GM12878 (cell line): ENCODE measurements at regions not wholly inside any gene's neighbourhood (a gene's known extent, or its start where the extent isn't known, plus 50 kb on each side); places are given as distances from the start of the nearest gene placed in this dataset.

Experiments used
- ATAC-seq: fragments of 200-7000 bp; cut with Tn5 transposase; 3 replicates; pipeline ENCODE4 v1.9.1; 2020; ENCODE audit warnings: mild to moderate bottlenecking, moderate library complexity
- BruUV-seq: library from RNA; stranded (reverse); fragments of 400-500 nt; replicated peaks from 2 replicates; lab custom pipeline; 2021; lab: Mats Ljungman, UMichigan
- CTCF ChIA-PET: fragments of 300-600 bp; sonication (Branson Sonifier 250); formaldehyde crosslinking; extraction: SDS; loops from one replicate; lab custom pipeline; 2021; ENCODE audit warnings: inconsistent platforms; lab: Yijun Ruan, JAX
- POLR2A ChIA-PET: fragments of 350-600 bp; formaldehyde crosslinking; extraction: SDS; loops from one replicate; lab custom pipeline; 2021; ENCODE audit warnings: inconsistent platforms; lab: Charles Lee
- RAD21 ChIA-PET: fragments of 300-600 bp; sonication (Branson Sonifier 250); formaldehyde crosslinking; loops from one replicate; lab custom pipeline; 2023; ENCODE audit warnings: antibody characterized with exemption; ENCODE audit not compliant: unreplicated experiment; lab: Charles Lee
- SMC1A ChIA-PET: fragments of 300-600 bp; sonication (Branson Sonifier 250); formaldehyde crosslinking; loops from one replicate; lab custom pipeline; 2023; ENCODE audit not compliant: unreplicated experiment, uncharacterized antibody; lab: Charles Lee
- DNase-seq: peaks from one replicate; pipeline ENCODE4 v3.0.0-alpha.2; 2011; ENCODE audit warnings: low read depth, low spot score
- FAIRE-seq: peaks from 3 replicates; lab custom pipeline; 2011; peaks lifted over from hg19 to GRCh38; lab: Jason Lieb, UNC
- H2AFZ ChIP-seq: 2 replicates; pipeline ENCODE4 v1.6.0; 2011; ENCODE audit warnings: low read depth, low read length, control low read depth; ENCODE audit not compliant: control insufficient read depth
- H3K27ac ChIP-seq: 2 replicates; pipeline ENCODE4 v1.5.1; 2011; ENCODE audit warnings: control low read depth; ENCODE audit not compliant: control insufficient read depth, insufficient read depth
- H3K27me3 ChIP-seq, 2 experiments: replicated peaks in 1 of 2; 2 replicates each; pipeline versions ENCODE4 v1.6.0 to v1.6.1; 2011; ENCODE audit warnings: low read length in 1 of 2; ENCODE audit not compliant: control insufficient read depth in 2 of 2, insufficient read depth in 2 of 2
- H3K36me3 ChIP-seq, 2 experiments: 2 replicates each; pipeline ENCODE4 v1.5.1; 2011; ENCODE audit warnings: low read length in 1 of 2; ENCODE audit not compliant: control insufficient read depth in 2 of 2, insufficient read depth in 2 of 2
- H3K4me1 ChIP-seq: 2 replicates; pipeline ENCODE4 v1.6.1; 2011; ENCODE audit warnings: mild to moderate bottlenecking, low read length, moderate library complexity, mixed read lengths; ENCODE audit not compliant: control insufficient read depth, insufficient read depth
- H3K4me2 ChIP-seq: 2 replicates; pipeline ENCODE4 v1.6.0; 2011; ENCODE audit warnings: control low read depth; ENCODE audit not compliant: control insufficient read depth, insufficient read depth
- H3K4me3 ChIP-seq: fragments of 200-600 bp; sonication (generic); 2 replicates; pipeline ENCODE4 v1.5.1; 2016
- H3K79me2 ChIP-seq: 2 replicates; pipeline ENCODE4 v1.6.0; 2011; ENCODE audit warnings: low read length; ENCODE audit not compliant: control insufficient read depth, insufficient read depth
- H3K9ac ChIP-seq: 2 replicates; pipeline ENCODE4 v1.8.0; 2011; ENCODE audit warnings: low read length, control low read depth, mixed read lengths; ENCODE audit not compliant: control insufficient read depth, insufficient read depth
- H3K9me3 ChIP-seq: replicated peaks from 3 replicates; pipeline ENCODE4 v1.5.1; 2011; ENCODE audit warnings: mild to moderate bottlenecking, low read length; ENCODE audit not compliant: control insufficient read depth, insufficient read depth
- H4K20me1 ChIP-seq: 2 replicates; pipeline ENCODE4 v1.6.0; 2011; ENCODE audit not compliant: control insufficient read depth, insufficient read depth
- POLR2A ChIP-seq: IDR thresholded peaks from 2 replicates; pipeline ENCODE4 v1.6.1; 2011; ENCODE audit warnings: low read depth, mild to moderate bottlenecking, low read length
- RAD21 ChIP-seq: IDR thresholded peaks from 2 replicates; pipeline ENCODE4 v1.6.1; 2011; ENCODE audit warnings: mild to moderate bottlenecking, low read depth, low read length, moderate library complexity; ENCODE audit not compliant: insufficient read depth
- RUNX3 ChIP-seq: IDR thresholded peaks from 2 replicates; pipeline ENCODE4 v1.6.1; 2012; ENCODE audit warnings: low read length, inconsistent platforms
- SMC3 ChIP-seq: IDR thresholded peaks from 2 replicates; pipeline ENCODE4 v1.6.1; 2011; ENCODE audit warnings: low read length, improper control_type of control experiment, borderline replicate concordance
- WGBS: methylation state at CpG from one replicate; pipeline ENCODE4 v1.1.6; 2016; ENCODE audit warnings: low lambda C conversion rate; ENCODE audit not compliant: insufficient replicate concordance, insufficient coverage; ENCODE audit errors: missing lambda C conversion rate; 5-methylcytosine and 5-hydroxymethylcytosine counted together
- in situ Hi-C: fragments of 300-500 bp; cut with MboI; formaldehyde crosslinking; loops from 9 replicates; pipeline ENCODE4 v1.14.3; 2018; ENCODE audit warnings: mixed read lengths
- intact Hi-C: fragments of 100-400 bp; cut with micrococcal nuclease; formaldehyde crosslinking; loops from one replicate; pipeline ENCODE4 v1.14.2; 2022; ENCODE audit not compliant: unreplicated experiment
- TF ChIP-seq, protein P1 (sequence below): IDR thresholded peaks from 2 replicates; pipeline ENCODE4 v1.6.1; 2011; ENCODE audit warnings: mild to moderate bottlenecking, low read depth, low read length, moderate library complexity; ENCODE audit not compliant: insufficient replicate concordance
- TF ChIP-seq, protein P2 (sequence below): fragments of 450-650 bp; IDR thresholded peaks from 2 replicates; pipeline ENCODE4 v1.6.1; 2017; ENCODE audit warnings: antibody characterized with exemption, mild to moderate bottlenecking, moderate library complexity
- TF ChIP-seq, protein P3 (sequence below), 3 experiments: IDR thresholded peaks in 2 of 3; conservative IDR thresholded peaks in 1 of 3; 2 replicates each; pipeline ENCODE4 v1.5.1; 2011; ENCODE audit warnings: low read depth in 3 of 3, low read length in 3 of 3, mild to moderate bottlenecking in 3 of 3, control low read depth in 2 of 3, moderate library complexity in 2 of 3, inconsistent platforms in 1 of 3, mixed read lengths in 1 of 3; ENCODE audit not compliant: control insufficient read depth in 2 of 3, insufficient read depth in 1 of 3; ENCODE audit errors: extremely low read depth in 1 of 3

GRCh38 chr15:39171944-39172368 is 408.9 kb upstream of the THBS1 start:
- in situ Hi-C loops, result no loop called here
- CTCF ChIA-PET, result interaction anchor here (0.6 to 1.7 kb wide), 4 partner anchors 21 to 585 kb away, joined by 3 to 10 read pairs (median 5); no protein-coding TSS in a partner anchor
- RAD21 ChIA-PET, result interaction anchor here (0.7 to 1.7 kb wide), 4 partner anchors 20 to 411 kb away, joined by 3 to 13 read pairs (median 4); partner anchors contain the start of gene THBS1
- FAIRE-seq (no peak), DNase-seq (peak; percentile 19), ATAC-seq (peak; percentile 70)
- Histone ChIP-seq H2AFZ (no peak overlapping the region), H3K27me3 (no peaks in the 10 kb centered on the region), H3K4me1 (peaks cover 10% of the 10 kb centered on the region), H3K4me2 (no peak overlapping the region), H3K9me3 (no peaks in the 10 kb centered on the region), H3K36me3 (no peaks in the 10 kb centered on the region), H3K79me2 (no peaks in the 10 kb centered on the region), H3K9ac (no peak overlapping the region), H3K27ac (no peak overlapping the region), H4K20me1 (no peaks in the 10 kb centered on the region), H3K4me3 (no peak overlapping the region)
- SMC1A ChIA-PET, result interaction anchor here (0.6 to 1.7 kb wide), 5 partner anchors 72 to 586 kb away, joined by 3 to 8 read pairs (median 3); partner anchors contain the start of gene THBS1
- POLR2A ChIA-PET, result no interaction called here
- WGBS, result 100% methylated on average over 3 of the region's 3 CpGs
- no TSS peak for BruUV-seq
- peak; percentile 51; the same call in 1 of the 2 replicates for TF ChIP-seq SMC3
- TF ChIP-seq, protein P1, sequence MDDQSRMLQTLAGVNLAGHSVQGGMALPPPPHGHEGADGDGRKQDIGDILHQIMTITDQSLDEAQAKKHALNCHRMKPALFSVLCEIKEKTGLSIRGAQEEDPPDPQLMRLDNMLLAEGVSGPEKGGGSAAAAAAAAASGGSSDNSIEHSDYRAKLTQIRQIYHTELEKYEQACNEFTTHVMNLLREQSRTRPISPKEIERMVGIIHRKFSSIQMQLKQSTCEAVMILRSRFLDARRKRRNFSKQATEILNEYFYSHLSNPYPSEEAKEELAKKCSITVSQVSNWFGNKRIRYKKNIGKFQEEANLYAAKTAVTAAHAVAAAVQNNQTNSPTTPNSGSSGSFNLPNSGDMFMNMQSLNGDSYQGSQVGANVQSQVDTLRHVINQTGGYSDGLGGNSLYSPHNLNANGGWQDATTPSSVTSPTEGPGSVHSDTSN, result no peak
- TF ChIP-seq, protein P2, sequence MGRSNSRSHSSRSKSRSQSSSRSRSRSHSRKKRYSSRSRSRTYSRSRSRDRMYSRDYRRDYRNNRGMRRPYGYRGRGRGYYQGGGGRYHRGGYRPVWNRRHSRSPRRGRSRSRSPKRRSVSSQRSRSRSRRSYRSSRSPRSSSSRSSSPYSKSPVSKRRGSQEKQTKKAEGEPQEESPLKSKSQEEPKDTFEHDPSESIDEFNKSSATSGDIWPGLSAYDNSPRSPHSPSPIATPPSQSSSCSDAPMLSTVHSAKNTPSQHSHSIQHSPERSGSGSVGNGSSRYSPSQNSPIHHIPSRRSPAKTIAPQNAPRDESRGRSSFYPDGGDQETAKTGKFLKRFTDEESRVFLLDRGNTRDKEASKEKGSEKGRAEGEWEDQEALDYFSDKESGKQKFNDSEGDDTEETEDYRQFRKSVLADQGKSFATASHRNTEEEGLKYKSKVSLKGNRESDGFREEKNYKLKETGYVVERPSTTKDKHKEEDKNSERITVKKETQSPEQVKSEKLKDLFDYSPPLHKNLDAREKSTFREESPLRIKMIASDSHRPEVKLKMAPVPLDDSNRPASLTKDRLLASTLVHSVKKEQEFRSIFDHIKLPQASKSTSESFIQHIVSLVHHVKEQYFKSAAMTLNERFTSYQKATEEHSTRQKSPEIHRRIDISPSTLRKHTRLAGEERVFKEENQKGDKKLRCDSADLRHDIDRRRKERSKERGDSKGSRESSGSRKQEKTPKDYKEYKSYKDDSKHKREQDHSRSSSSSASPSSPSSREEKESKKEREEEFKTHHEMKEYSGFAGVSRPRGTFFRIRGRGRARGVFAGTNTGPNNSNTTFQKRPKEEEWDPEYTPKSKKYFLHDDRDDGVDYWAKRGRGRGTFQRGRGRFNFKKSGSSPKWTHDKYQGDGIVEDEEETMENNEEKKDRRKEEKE, result no peak
- peak; percentile 16; the same call in 1 of the 2 replicates for TF ChIP-seq RUNX3
- peak; percentile 60 for TF ChIP-seq RAD21
- TF ChIP-seq POLR2A, result no peak
- TF ChIP-seq, protein P3, sequence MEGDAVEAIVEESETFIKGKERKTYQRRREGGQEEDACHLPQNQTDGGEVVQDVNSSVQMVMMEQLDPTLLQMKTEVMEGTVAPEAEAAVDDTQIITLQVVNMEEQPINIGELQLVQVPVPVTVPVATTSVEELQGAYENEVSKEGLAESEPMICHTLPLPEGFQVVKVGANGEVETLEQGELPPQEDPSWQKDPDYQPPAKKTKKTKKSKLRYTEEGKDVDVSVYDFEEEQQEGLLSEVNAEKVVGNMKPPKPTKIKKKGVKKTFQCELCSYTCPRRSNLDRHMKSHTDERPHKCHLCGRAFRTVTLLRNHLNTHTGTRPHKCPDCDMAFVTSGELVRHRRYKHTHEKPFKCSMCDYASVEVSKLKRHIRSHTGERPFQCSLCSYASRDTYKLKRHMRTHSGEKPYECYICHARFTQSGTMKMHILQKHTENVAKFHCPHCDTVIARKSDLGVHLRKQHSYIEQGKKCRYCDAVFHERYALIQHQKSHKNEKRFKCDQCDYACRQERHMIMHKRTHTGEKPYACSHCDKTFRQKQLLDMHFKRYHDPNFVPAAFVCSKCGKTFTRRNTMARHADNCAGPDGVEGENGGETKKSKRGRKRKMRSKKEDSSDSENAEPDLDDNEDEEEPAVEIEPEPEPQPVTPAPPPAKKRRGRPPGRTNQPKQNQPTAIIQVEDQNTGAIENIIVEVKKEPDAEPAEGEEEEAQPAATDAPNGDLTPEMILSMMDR (IDR thresholded peaks at IDR 0.05 in 2 of 3, conservative IDR thresholded peaks at IDR 0.05 in 1 of 3; ENCODE audit: control insufficient read depth in 2 of 3, extremely low read depth in 1 of 3, insufficient read depth in 1 of 3, low read depth in 3 of 3, low read length in 3 of 3), result peak in 2 of 3 experiments; percentile 26 to 53; a peak in 4 of 6 replicates
- intact Hi-C loops, result loop anchor here (2.0 to 10.0 kb wide), 3 partner anchors 57 to 585 kb away; partner anchors contain the start of gene THBS1
